IMR-90 (cell line): ENCODE measurements at regions not wholly inside any gene's neighbourhood (a gene's known extent, or its start where the extent isn't known, plus 50 kb on each side); places are given as distances from the start of the nearest gene placed in this dataset.

Experiments
- CTCF ChIP-seq: conservative IDR thresholded peaks from 2 replicates; pipeline ENCODE4 v1.5.1; 2012; ENCODE audit warnings: mild to moderate bottlenecking, low read depth, low read length, improper control_type of control experiment
- FOS ChIP-seq: fragments of 150-350 bp; IDR thresholded peaks from 2 replicates; pipeline ENCODE4 v1.6.1; 2016; ENCODE audit warnings: low read depth, low read length
- RFX5 ChIP-seq: IDR thresholded peaks from 2 replicates; pipeline ENCODE4 v1.8.0; 2012; ENCODE audit warnings: low read depth, mild to moderate bottlenecking, low read length, moderate library complexity
- SMC3 ChIP-seq: fragments of 150-350 bp; IDR thresholded peaks from 2 replicates; pipeline ENCODE4 v1.6.1; 2016; ENCODE audit warnings: low read depth, mild to moderate bottlenecking, antibody characterized with exemption, low read length, moderate library complexity

- TF ChIP-seq FOS (no peak), CTCF (no peak), SMC3 (no peak), RFX5 (no peak)
Observed at GRCh38 chr21:23014021-23014420, 2015.8 kb downstream of the NCAM2 start.
